ENCODE measurements at regions not wholly inside any gene's neighbourhood (a gene's known extent, or its start where the extent isn't known, plus 50 kb on each side); places are given as distances from the start of the nearest gene placed in this dataset.

DNA sequence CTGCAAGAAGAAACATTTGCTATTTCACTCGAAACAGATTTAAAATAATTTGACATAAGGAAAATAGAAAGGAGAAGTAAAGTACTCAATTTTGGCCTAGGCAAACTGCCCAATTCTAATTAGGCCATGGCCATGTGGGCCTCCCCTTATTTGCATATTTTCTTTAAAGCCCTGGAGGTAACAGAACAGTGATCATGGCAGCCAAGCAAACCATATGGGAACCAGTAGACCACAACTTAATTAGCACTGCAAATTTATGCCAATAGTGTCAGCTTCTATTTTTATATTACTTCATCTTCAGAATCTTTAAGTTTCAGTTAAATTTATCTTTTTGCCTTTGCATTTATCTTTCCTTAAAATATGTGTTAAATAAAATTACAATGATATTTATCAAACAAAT lies 63.3 kb upstream of the THSD7A start:
- peak; percentile 15 for DNase-seq

DNA sequence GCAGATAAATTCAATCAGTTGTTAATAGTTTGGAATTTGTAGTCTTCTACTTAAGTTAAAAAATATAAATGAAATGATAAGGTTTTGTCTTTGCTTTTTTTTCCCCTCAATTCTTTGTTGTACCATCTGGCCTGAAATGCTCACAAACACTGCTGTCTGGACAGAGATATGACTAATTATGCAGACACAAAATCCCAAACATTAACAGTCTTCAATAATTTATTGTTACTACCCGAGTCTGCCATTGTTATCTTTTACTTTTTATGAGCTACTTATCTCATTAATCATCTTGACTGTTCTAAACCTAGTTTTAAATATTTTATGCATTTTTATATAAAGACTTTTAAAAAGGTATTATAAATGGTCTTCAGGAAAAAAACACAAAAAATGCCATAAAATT lies 64.7 kb upstream of the THSD7A start:
- no peak for DNase-seq

- DNase-seq = no peak
These were observed 67.2 kb upstream of the THSD7A start for GRCh38 chr7:11899247-11899646.

DNA sequence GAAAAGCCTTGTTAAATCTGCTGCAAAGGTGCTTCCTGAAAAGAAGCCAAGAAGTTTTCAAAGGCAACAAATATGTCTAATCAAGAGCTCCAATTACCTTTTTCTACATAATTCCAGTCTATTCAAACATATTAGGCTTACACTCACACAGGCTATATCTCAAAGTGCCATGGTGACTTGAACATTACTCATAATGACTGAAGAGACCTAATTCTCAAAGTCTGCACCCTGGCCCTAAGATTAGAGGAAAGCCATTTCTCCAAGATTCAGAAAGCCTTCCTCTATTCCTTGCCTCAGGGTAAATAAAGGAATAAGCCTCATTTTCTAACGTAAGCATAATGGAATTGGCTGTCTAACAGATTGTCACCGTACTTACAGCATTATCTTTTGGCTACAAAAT lies 78.3 kb upstream of the THSD7A start:
- no peak for DNase-seq

DNA sequence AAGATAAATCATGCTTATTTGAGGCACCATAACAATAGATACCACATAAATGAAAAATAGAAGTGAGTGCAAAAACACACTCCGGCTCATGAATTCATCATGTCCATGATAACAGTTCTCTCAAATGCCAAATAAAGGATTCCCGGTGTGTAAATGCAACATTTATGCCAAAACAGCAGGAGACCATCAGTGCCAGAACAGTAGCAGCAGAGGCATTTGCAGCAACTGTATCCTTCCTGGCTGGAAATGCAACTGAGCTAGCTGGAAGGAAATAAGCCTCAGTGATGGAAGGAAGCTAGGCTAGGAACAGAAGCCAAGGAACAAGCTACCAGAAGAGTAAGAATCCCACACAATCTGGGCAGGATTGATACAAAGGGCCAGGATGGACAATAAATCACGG lies 79.9 kb upstream of the THSD7A start:
- no peak for DNase-seq

GRCh38 chr7:11914645-11915044 lies 82.6 kb upstream of the THSD7A start:
- no peak for DNase-seq

GRCh38 chr7:11923376-11923930 lies 91.5 kb upstream of the THSD7A start:
- DNase-seq = no peak

- DNase-seq = no peak
These were observed 99.3 kb upstream of the THSD7A start for GRCh38 chr7:11931307-11931706.

- no peak for DNase-seq
These were observed 102.8 kb upstream of the THSD7A start for GRCh38 chr7:11934796-11935195.

- DNase-seq = no peak
These were observed 103.9 kb upstream of the THSD7A start for GRCh38 chr7:11935905-11936304.

DNA sequence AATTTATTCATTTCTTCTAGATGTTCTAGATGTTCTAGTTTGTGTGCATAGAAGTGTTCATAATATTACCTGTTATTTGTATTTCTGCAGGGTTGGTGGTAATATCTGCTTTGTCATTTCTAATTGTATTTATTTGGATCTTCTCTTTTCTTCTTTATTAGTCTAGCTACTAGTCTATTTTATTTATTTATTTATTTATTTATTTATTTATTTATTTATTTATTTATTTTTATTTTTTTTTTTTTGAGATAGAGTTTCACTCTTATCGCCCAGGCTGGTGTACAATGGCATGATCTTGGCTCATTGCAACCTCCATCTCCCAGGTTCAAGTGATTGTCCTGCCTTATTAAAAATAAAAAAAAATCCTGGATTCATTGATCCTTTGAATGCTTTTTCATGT lies 114.8 kb upstream of the THSD7A start:
- no peak for DNase-seq

GRCh38 chr7:11950281-11950680 lies 118.3 kb upstream of the THSD7A start:
- DNase-seq = no peak

GRCh38 chr7:11950942-11951341 lies 118.9 kb upstream of the THSD7A start:
- no peak for DNase-seq

- DNase-seq = no peak
These were observed 119.9 kb upstream of the THSD7A start for GRCh38 chr7:11951909-11952308.

DNA sequence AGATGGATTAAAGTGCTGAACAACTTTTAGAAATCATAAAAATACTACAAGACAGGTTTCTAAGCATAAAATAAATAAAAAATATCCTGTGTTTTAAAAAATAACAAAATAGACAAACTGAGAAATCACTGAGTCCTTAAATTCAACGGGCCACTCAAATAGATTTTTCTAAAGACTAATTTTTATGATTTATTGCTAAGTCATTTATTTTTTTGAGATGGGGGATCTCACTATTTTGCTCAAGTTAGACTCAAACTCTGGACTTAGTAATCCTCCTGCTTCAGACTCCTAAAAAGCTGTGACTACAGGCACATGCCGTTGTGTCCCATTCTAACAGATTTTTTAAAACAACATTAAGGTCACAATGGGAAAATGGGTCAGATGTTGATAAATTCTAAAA lies 121.0 kb upstream of the THSD7A start:
- no peak for DNase-seq

DNA sequence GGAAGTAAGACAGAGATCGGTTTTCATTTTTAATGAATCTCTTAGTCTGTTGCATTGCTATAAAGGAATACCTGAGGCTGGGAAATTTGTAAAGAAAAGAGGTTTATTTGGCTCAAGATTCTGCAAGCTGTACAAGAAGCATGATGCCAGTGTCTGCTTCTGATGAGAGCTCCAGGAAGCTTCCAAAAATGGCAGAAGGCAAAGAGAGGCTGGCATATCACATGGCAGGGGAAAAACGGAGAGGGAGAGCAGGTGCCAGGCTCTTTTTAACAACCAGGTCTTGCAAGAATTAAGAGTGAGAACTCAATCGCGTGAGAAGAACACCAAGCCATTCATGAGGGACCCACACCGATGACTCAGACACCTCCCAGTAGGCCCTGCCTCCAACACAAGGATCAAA lies 125.0 kb upstream of the THSD7A start:
- DNase-seq = no peak

DNA sequence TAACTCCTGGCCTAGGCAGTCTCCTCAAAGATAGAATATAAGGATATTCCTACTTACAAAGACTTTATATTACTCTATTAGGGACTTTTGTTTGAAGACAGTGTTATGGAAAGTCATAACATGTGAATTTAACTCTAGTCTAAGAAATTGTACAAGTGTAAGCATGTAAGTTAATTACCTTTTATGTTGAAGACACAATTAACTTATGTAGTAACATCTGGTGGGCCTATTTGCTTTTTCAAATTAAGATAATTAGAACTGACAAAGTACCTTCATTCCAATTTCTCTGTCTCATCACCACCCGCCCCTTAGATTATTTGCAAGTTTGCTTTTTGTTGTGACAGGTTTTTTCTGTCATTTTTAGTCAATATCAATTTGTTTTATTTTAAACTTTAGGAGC lies 126.0 kb upstream of the THSD7A start:
- no peak for DNase-seq

DNA sequence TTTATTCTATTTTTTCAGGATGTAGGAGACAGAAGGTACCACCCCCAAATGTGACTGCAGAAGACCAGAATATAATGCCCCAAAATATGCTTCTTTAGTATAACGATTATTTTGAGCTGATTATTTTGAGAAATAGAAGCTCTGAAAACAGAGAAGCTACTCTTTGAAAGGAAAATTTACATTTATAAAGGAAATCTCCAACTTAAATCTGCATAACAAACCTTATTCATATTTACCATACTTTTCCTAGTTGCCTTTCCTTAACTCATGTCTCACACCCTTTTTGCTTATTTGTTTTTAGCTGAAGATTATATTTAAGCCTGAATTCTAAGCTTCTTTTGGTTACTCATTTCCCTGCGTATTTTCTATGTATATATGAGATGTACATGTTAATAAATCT lies 127.1 kb upstream of the THSD7A start:
- no peak for DNase-seq

DNA sequence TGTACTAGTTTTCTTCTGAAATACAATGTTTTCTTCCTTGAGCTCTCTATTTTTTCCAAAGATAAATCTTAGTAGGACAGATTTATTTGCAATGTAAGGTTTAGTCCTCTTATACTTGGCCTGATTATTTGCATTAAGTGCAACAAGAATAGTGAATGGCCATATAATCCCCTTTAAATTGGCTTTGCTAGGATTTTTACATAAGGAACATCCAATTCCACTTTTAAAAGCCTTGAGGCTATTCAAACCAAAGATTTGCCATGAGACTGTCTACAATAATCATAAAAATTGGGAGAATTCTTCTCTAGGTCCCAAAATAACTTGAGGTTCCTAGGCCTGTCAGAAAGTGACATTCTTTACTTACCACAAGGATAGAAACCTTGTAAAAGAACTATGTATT lies 128.6 kb upstream of the THSD7A start:
- DNase-seq = no peak

DNA sequence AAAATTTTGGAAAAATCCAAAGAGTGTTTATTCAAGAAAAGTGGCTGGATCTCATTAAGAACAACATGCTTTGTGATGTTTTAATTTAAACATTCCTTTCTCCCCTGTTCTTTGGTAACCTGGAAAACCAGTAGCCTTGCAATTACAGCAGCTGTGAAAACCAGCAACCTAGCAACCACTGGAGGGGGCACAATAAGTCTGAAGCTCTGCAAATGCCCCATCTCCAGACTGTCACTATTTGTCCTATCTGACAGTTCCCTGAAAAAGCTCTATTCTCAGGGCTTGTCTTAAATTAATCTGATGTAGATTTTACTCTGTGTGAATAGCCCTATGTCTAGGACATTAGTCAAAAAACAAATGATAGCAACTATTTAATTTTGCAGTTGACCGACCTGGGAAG lies 137.6 kb upstream of the THSD7A start:
- DNase-seq = no peak

DNA sequence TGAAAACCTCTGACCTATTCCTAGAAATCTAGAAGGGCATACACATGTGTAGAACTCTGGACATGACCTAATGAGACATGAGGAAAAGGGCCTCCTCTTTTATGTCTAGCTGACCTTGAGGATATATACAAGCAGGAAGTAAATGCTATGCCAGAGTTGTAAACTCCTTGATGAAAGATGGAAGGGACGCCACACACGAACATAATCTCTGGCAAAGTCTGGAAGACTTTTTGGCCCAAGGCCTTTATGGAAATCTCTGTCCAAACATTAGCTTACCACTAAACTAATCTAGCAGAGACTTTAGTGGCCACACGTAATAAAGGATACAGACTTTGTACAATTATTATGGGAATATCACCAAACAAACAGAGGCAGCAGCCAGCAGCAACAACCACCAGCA lies 138.1 kb upstream of the THSD7A start:
- no peak for DNase-seq

- no peak for DNase-seq
These were observed 153.4 kb upstream of the THSD7A start for GRCh38 chr7:11985376-11985775.

GRCh38 chr7:11985971-11986370 lies 154.0 kb upstream of the THSD7A start:
- DNase-seq = no peak

GRCh38 chr7:11988186-11988585 lies 156.2 kb upstream of the THSD7A start:
- no peak for DNase-seq

GRCh38 chr7:12002428-12002827 lies 170.4 kb upstream of the THSD7A start:
- DNase-seq = no peak

DNA sequence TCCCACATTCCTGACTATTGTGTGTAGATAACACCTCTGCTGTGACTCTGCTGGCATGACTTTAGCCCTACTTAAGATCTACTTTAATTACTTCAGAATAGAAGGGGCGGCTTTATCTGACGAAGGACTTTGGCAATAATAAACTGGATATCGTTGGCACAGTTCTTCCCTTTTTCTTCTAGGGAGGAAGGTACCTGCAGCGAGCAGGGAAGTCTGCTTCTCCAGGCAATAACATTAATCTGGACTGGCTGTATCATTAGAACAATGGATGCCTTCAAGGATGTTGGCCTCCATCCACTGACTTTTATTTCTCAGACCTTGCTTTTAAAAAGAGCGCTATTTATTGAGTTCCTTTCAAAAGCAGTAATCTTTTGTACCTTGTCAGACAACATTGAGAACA lies 172.6 kb upstream of the THSD7A start:
- no peak for DNase-seq
